ENCODE measurements at regions not wholly inside any gene's neighbourhood (a gene's known extent, or its start where the extent isn't known, plus 50 kb on each side); places are given as distances from the start of the nearest gene placed in this dataset.

DNA sequence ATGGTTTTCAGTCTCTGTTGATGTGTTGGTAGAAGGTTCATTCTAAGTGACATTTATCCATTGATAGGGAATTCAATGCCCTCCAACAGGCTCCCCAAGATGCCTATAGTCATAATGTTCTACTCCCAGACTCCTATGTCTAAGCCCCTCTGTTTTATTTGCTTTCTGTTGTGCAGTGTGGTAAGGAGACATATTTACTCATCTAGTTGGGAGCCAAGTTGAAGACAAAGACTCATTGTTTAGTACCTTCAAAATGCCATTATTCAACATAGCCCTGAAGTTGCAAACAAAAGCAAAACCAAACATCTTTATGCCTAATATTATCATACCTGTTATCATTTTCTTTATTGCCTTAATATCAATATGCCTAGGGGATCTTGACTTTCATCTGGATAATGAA lies 302.1 kb downstream of the RMST start:
- POLR2A ChIA-PET, result no interaction called here
- no peaks in the 10 kb centered on the region for H3K9me3 ChIP-seq (replicated peaks; ENCODE audit: control insufficient read depth, insufficient read depth, low read depth, low read length)
- H3K4me3 ChIP-seq, result no peak overlapping the region
- CTCF ChIA-PET (ENCODE audit: low intra/inter-chr PET ratio), result no interaction called here
- DNase-seq (ENCODE audit: extremely low read depth in 1 of 4, low spot score in 3 of 4), result no peak
- H3K9ac ChIP-seq (ENCODE audit: insufficient read depth in 1 of 2, low read depth in 2 of 2, low read length in 2 of 2), result no peak overlapping the region
- no peak for ATAC-seq
- H3K79me2 ChIP-seq (ENCODE audit: control insufficient read depth, insufficient read depth, low read length), result no peaks in the 10 kb centered on the region
- TF ChIP-seq, protein P1, sequence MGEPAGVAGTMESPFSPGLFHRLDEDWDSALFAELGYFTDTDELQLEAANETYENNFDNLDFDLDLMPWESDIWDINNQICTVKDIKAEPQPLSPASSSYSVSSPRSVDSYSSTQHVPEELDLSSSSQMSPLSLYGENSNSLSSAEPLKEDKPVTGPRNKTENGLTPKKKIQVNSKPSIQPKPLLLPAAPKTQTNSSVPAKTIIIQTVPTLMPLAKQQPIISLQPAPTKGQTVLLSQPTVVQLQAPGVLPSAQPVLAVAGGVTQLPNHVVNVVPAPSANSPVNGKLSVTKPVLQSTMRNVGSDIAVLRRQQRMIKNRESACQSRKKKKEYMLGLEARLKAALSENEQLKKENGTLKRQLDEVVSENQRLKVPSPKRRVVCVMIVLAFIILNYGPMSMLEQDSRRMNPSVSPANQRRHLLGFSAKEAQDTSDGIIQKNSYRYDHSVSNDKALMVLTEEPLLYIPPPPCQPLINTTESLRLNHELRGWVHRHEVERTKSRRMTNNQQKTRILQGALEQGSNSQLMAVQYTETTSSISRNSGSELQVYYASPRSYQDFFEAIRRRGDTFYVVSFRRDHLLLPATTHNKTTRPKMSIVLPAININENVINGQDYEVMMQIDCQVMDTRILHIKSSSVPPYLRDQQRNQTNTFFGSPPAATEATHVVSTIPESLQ (CRISPR knock-in tag; IDR thresholded peaks at IDR 0.05), result no peak
- TF ChIP-seq, protein P2, sequence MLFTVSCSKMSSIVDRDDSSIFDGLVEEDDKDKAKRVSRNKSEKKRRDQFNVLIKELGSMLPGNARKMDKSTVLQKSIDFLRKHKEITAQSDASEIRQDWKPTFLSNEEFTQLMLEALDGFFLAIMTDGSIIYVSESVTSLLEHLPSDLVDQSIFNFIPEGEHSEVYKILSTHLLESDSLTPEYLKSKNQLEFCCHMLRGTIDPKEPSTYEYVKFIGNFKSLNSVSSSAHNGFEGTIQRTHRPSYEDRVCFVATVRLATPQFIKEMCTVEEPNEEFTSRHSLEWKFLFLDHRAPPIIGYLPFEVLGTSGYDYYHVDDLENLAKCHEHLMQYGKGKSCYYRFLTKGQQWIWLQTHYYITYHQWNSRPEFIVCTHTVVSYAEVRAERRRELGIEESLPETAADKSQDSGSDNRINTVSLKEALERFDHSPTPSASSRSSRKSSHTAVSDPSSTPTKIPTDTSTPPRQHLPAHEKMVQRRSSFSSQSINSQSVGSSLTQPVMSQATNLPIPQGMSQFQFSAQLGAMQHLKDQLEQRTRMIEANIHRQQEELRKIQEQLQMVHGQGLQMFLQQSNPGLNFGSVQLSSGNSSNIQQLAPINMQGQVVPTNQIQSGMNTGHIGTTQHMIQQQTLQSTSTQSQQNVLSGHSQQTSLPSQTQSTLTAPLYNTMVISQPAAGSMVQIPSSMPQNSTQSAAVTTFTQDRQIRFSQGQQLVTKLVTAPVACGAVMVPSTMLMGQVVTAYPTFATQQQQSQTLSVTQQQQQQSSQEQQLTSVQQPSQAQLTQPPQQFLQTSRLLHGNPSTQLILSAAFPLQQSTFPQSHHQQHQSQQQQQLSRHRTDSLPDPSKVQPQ (CRISPR knock-in tag; IDR thresholded peaks at IDR 0.05; ENCODE audit: borderline replicate concordance), result no peak
- TF ChIP-seq CHCHD3 (CRISPR knock-in tag; IDR thresholded peaks at IDR 0.05), result no peak
- no peak for FAIRE-seq
- no TSS peak for BruUV-seq (replicated peaks)
- H3K27ac ChIP-seq (ENCODE audit: extremely low read depth, low read depth, low read length), result no peak overlapping the region
- no peaks in the 10 kb centered on the region for H3K36me3 ChIP-seq (ENCODE audit: control insufficient read depth, insufficient read depth, low read length)
- H3K27me3 ChIP-seq (ENCODE audit: control insufficient read depth in 2 of 2, insufficient read depth in 2 of 2, low read length in 2 of 2), result no peaks in the 10 kb centered on the region
- no peaks in the 10 kb centered on the region for H4K20me1 ChIP-seq (replicated peaks; ENCODE audit: control insufficient read depth, insufficient read depth, low read length)
- no peaks in the 10 kb centered on the region for H3K9me1 ChIP-seq (ENCODE audit: control insufficient read depth, insufficient read depth, low read length)
- H3K4me2 ChIP-seq (ENCODE audit: insufficient read depth, low read length), result no peak overlapping the region
- H2AFZ ChIP-seq (ENCODE audit: low read depth, low read length), result no peak overlapping the region
- in situ Hi-C loops (cut with MboI) (no loop called here), intact Hi-C loops (cut with micrococcal nuclease) (no loop called here)
- no peaks in the 10 kb centered on the region for H3K4me1 ChIP-seq (replicated peaks in 1 of 2; ENCODE audit: control insufficient read depth in 2 of 2, insufficient read depth in 2 of 2, low read length in 2 of 2)

All from K562 (cell line).